ENCODE measurements at regions not wholly inside any gene's neighbourhood (a gene's known extent, or its start where the extent isn't known, plus 50 kb on each side); places are given as distances from the start of the nearest gene placed in this dataset.

GRCh38 chr9:24359046-24359445 is 186.7 kb downstream of the IZUMO3 start:
- Histone ChIP-seq H3K9me3 (ENCODE audit: low read length) (no peaks in the 10 kb centered on the region), H2AFZ (ENCODE audit: low read length) (no peak overlapping the region), H3K79me2 (ENCODE audit: insufficient read depth, low read depth, low read length) (no peaks in the 10 kb centered on the region), H3K4me1 (ENCODE audit: insufficient read depth, low read length, poor library complexity, severe bottlenecking) (no peaks in the 10 kb centered on the region), H3K36me3 (ENCODE audit: insufficient read depth, low read length) (no peaks in the 10 kb centered on the region), H3K4me2 (ENCODE audit: low read length) (no peak overlapping the region), H3K4me3 (ENCODE audit: low read depth, low read length, poor library complexity, severe bottlenecking) (no peak overlapping the region), H3K27ac (ENCODE audit: low read depth, low read length, poor library complexity, severe bottlenecking) (no peak overlapping the region), H4K20me1 (ENCODE audit: insufficient read depth, low read length) (no peaks in the 10 kb centered on the region), H3K9me2 (ENCODE audit: insufficient read depth, low read length) (no peaks in the 10 kb centered on the region)
- CTCF ChIA-PET (ENCODE audit: unreplicated experiment), result no interaction called here
- POLR2A ChIA-PET, result no interaction called here
- BruUV-seq (replicated peaks), result no TSS peak
- no peak for TF ChIP-seq EZH2phosphoT487 (IDR thresholded peaks at IDR 0.05; ENCODE audit: borderline replicate concordance, low read depth, low read length)
- TF ChIP-seq CTCF (conservative IDR thresholded peaks at IDR 0.05; ENCODE audit: low read length), result no peak
- DNase-seq (ENCODE audit: low spot score), result no peak
- intact Hi-C loops (cut with micrococcal nuclease; ENCODE audit: unreplicated experiment), result no loop called here

- no peak for TF ChIP-seq CTCF (conservative IDR thresholded peaks at IDR 0.05; ENCODE audit: low read length)
- TF ChIP-seq EZH2phosphoT487 (IDR thresholded peaks at IDR 0.05; ENCODE audit: borderline replicate concordance, low read depth, low read length), result no peak
- POLR2A ChIA-PET, result interaction anchor here (1.3 kb wide), 1 partner anchor 25 kb away, joined by 3 read pairs; no protein-coding TSS in a partner anchor
- intact Hi-C loops (cut with micrococcal nuclease; ENCODE audit: unreplicated experiment), result no loop called here
- Histone ChIP-seq H3K9me3 (ENCODE audit: low read length) (no peaks in the 10 kb centered on the region), H3K4me3 (ENCODE audit: low read depth, low read length, poor library complexity, severe bottlenecking) (no peak overlapping the region), H3K4me2 (ENCODE audit: low read length) (no peak overlapping the region), H3K36me3 (ENCODE audit: insufficient read depth, low read length) (no peaks in the 10 kb centered on the region), H3K4me1 (ENCODE audit: insufficient read depth, low read length, poor library complexity, severe bottlenecking) (no peaks in the 10 kb centered on the region), H3K9me2 (ENCODE audit: insufficient read depth, low read length) (no peaks in the 10 kb centered on the region), H3K27ac (ENCODE audit: low read depth, low read length, poor library complexity, severe bottlenecking) (no peak overlapping the region), H4K20me1 (ENCODE audit: insufficient read depth, low read length) (no peaks in the 10 kb centered on the region), H2AFZ (ENCODE audit: low read length) (no peak overlapping the region), H3K79me2 (ENCODE audit: insufficient read depth, low read depth, low read length) (no peaks in the 10 kb centered on the region)
- DNase-seq (ENCODE audit: low spot score), result no peak
- CTCF ChIA-PET (ENCODE audit: unreplicated experiment), result no interaction called here
- BruUV-seq (replicated peaks), result no TSS peak
Measured at GRCh38 chr9:24351973-24352372, 193.7 kb downstream of the IZUMO3 start.

GRCh38 chr9:24351258-24351657 is 194.4 kb downstream of the IZUMO3 start:
- ChIA-PET POLR2A (interaction anchor here (1.3 kb wide), 1 partner anchor 26 kb away, joined by 3 read pairs; no protein-coding TSS in a partner anchor), CTCF (ENCODE audit: unreplicated experiment) (no interaction called here)
- Histone ChIP-seq H3K36me3 (ENCODE audit: insufficient read depth, low read length) (no peaks in the 10 kb centered on the region), H3K9me2 (ENCODE audit: insufficient read depth, low read length) (no peaks in the 10 kb centered on the region), H2AFZ (ENCODE audit: low read length) (no peak overlapping the region), H3K4me3 (ENCODE audit: low read depth, low read length, poor library complexity, severe bottlenecking) (no peak overlapping the region), H3K9me3 (ENCODE audit: low read length) (no peaks in the 10 kb centered on the region), H3K4me2 (ENCODE audit: low read length) (no peak overlapping the region), H4K20me1 (ENCODE audit: insufficient read depth, low read length) (no peaks in the 10 kb centered on the region), H3K79me2 (ENCODE audit: insufficient read depth, low read depth, low read length) (no peaks in the 10 kb centered on the region), H3K27ac (ENCODE audit: low read depth, low read length, poor library complexity, severe bottlenecking) (no peak overlapping the region), H3K4me1 (ENCODE audit: insufficient read depth, low read length, poor library complexity, severe bottlenecking) (no peaks in the 10 kb centered on the region)
- TF ChIP-seq CTCF (conservative IDR thresholded peaks at IDR 0.05; ENCODE audit: low read length), result no peak
- TF ChIP-seq EZH2phosphoT487 (IDR thresholded peaks at IDR 0.05; ENCODE audit: borderline replicate concordance, low read depth, low read length), result no peak
- intact Hi-C loops (cut with micrococcal nuclease; ENCODE audit: unreplicated experiment), result no loop called here
- BruUV-seq (replicated peaks), result no TSS peak
- no peak for DNase-seq (ENCODE audit: low spot score)
